ENCODE measurements at regions not wholly inside any gene's neighbourhood (a gene's known extent, or its start where the extent isn't known, plus 50 kb on each side); places are given as distances from the start of the nearest gene placed in this dataset.

- no peak for DNase-seq
- ChIA-PET POLR2A (no interaction called here), CTCF (no interaction called here)
- intact Hi-C loops (cut with micrococcal nuclease; ENCODE audit: unreplicated experiment), result no loop called here
- BruUV-seq (replicated peaks), result no TSS peak
- Mint-ChIP-seq H3K4me1 (ENCODE audit: low read depth, unreplicated experiment) (no peaks in the 10 kb centered on the region), H3K27ac (ENCODE audit: unreplicated experiment) (no peak overlapping the region), H3K27me3 (ENCODE audit: insufficient read depth, unreplicated experiment) (no peaks in the 10 kb centered on the region), H3K4me3 (ENCODE audit: unreplicated experiment) (no peak overlapping the region), H3K36me3 (ENCODE audit: insufficient read depth, unreplicated experiment) (no peaks in the 10 kb centered on the region), H3K9me3 (ENCODE audit: unreplicated experiment) (no peaks in the 10 kb centered on the region)
- H3K36me3 ChIP-seq (ENCODE audit: control insufficient read depth, insufficient read depth, low read length), result no peaks in the 10 kb centered on the region
- no peak overlapping the region for H3K4me3 ChIP-seq (ENCODE audit: low read depth, low read length)
- TF ChIP-seq, protein P1, sequence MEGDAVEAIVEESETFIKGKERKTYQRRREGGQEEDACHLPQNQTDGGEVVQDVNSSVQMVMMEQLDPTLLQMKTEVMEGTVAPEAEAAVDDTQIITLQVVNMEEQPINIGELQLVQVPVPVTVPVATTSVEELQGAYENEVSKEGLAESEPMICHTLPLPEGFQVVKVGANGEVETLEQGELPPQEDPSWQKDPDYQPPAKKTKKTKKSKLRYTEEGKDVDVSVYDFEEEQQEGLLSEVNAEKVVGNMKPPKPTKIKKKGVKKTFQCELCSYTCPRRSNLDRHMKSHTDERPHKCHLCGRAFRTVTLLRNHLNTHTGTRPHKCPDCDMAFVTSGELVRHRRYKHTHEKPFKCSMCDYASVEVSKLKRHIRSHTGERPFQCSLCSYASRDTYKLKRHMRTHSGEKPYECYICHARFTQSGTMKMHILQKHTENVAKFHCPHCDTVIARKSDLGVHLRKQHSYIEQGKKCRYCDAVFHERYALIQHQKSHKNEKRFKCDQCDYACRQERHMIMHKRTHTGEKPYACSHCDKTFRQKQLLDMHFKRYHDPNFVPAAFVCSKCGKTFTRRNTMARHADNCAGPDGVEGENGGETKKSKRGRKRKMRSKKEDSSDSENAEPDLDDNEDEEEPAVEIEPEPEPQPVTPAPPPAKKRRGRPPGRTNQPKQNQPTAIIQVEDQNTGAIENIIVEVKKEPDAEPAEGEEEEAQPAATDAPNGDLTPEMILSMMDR (IDR thresholded peaks at IDR 0.05; ENCODE audit: insufficient read depth in 1 of 2, low read depth in 1 of 2, low read length in 1 of 2, severe bottlenecking in 1 of 2, unreplicated experiment in 1 of 2), result no peak
- no peaks in the 10 kb centered on the region for H3K27me3 ChIP-seq (replicated peaks; ENCODE audit: control insufficient read depth, insufficient read depth, low read length)
- H3K4me1 ChIP-seq, result no peaks in the 10 kb centered on the region
- no peaks in the 10 kb centered on the region for H3K9me3 ChIP-seq
Observed at GRCh38 chr6:141491684-141492083, 641.0 kb upstream of the GJE1 start.

- no peaks in the 10 kb centered on the region for H3K4me1 Mint-ChIP-seq (ENCODE audit: low read depth, unreplicated experiment)
- DNase-seq, result no peak
- no peaks in the 10 kb centered on the region for H3K36me3 ChIP-seq (ENCODE audit: control insufficient read depth, insufficient read depth, low read length)
Observed at GRCh38 chr6:141490982-141491381, 641.7 kb upstream of the GJE1 start.

GRCh38 chr6:141488488-141488887, 644.2 kb upstream of the GJE1 start:
- Mint-ChIP-seq H3K4me1 (ENCODE audit: low read depth, unreplicated experiment) (no peaks in the 10 kb centered on the region), H3K27ac (ENCODE audit: unreplicated experiment) (no peak overlapping the region), H3K4me3 (ENCODE audit: unreplicated experiment) (no peak overlapping the region), H3K36me3 (ENCODE audit: insufficient read depth, unreplicated experiment) (no peaks in the 10 kb centered on the region), H3K9me3 (ENCODE audit: unreplicated experiment) (no peaks in the 10 kb centered on the region), H3K27me3 (ENCODE audit: insufficient read depth, unreplicated experiment) (no peaks in the 10 kb centered on the region)
- Histone ChIP-seq H3K27me3 (replicated peaks; ENCODE audit: control insufficient read depth, insufficient read depth, low read length) (no peaks in the 10 kb centered on the region), H3K4me3 (ENCODE audit: low read depth, low read length) (no peak overlapping the region), H3K4me1 (no peaks in the 10 kb centered on the region), H3K36me3 (ENCODE audit: control insufficient read depth, insufficient read depth, low read length) (no peaks in the 10 kb centered on the region), H3K9me3 (no peaks in the 10 kb centered on the region)
- DNase-seq, result no peak
- ChIA-PET CTCF (no interaction called here), POLR2A (no interaction called here)
- intact Hi-C loops (cut with micrococcal nuclease; ENCODE audit: unreplicated experiment), result no loop called here
- BruUV-seq (replicated peaks), result no TSS peak
- TF ChIP-seq, protein P1 (IDR thresholded peaks at IDR 0.05; ENCODE audit: insufficient read depth in 1 of 2, low read depth in 1 of 2, low read length in 1 of 2, severe bottlenecking in 1 of 2, unreplicated experiment in 1 of 2), result no peak

More at GRCh38 chr6:141490982-141491381, 641.7 kb upstream of the GJE1 start:
- TF ChIP-seq, protein P1 (IDR thresholded peaks at IDR 0.05; ENCODE audit: insufficient read depth in 1 of 2, low read depth in 1 of 2, low read length in 1 of 2, severe bottlenecking in 1 of 2, unreplicated experiment in 1 of 2), result no peak
- Histone ChIP-seq H3K27me3 (replicated peaks; ENCODE audit: control insufficient read depth, insufficient read depth, low read length) (no peaks in the 10 kb centered on the region), H3K9me3 (no peaks in the 10 kb centered on the region), H3K4me1 (no peaks in the 10 kb centered on the region), H3K4me3 (ENCODE audit: low read depth, low read length) (no peak overlapping the region)
- intact Hi-C loops (cut with micrococcal nuclease; ENCODE audit: unreplicated experiment), result no loop called here
- H3K9me3 Mint-ChIP-seq (ENCODE audit: unreplicated experiment), result no peaks in the 10 kb centered on the region
- H3K4me3 Mint-ChIP-seq (ENCODE audit: unreplicated experiment), result no peak overlapping the region
- H3K27me3 Mint-ChIP-seq (ENCODE audit: insufficient read depth, unreplicated experiment), result no peaks in the 10 kb centered on the region
- ChIA-PET CTCF (no interaction called here), POLR2A (no interaction called here)
- H3K36me3 Mint-ChIP-seq (ENCODE audit: insufficient read depth, unreplicated experiment), result no peaks in the 10 kb centered on the region
- no peak overlapping the region for H3K27ac Mint-ChIP-seq (ENCODE audit: unreplicated experiment)
- BruUV-seq (replicated peaks), result no TSS peak
